GM12875 (cell line): ENCODE measurements at regions not wholly inside any gene's neighbourhood (a gene's known extent, or its start where the extent isn't known, plus 50 kb on each side); places are given as distances from the start of the nearest gene placed in this dataset.

Source experiments
- H3K4me3 ChIP-seq: one replicate; pipeline ENCODE4 v1.5.1; 2011; ENCODE audit warnings: low read depth, low read length, control low read depth
- TF ChIP-seq, protein P1 (sequence below): IDR thresholded peaks from 2 replicates; pipeline ENCODE4 v1.5.1; 2011; ENCODE audit warnings: low read depth, mild to moderate bottlenecking, control low read depth, inconsistent platforms, low read length, moderate library complexity, borderline replicate concordance; ENCODE audit not compliant: insufficient read depth

GRCh38 chr3:59407425-59407824 lies 357.6 kb upstream of the CFAP20DC start:
- TF ChIP-seq, protein P1, sequence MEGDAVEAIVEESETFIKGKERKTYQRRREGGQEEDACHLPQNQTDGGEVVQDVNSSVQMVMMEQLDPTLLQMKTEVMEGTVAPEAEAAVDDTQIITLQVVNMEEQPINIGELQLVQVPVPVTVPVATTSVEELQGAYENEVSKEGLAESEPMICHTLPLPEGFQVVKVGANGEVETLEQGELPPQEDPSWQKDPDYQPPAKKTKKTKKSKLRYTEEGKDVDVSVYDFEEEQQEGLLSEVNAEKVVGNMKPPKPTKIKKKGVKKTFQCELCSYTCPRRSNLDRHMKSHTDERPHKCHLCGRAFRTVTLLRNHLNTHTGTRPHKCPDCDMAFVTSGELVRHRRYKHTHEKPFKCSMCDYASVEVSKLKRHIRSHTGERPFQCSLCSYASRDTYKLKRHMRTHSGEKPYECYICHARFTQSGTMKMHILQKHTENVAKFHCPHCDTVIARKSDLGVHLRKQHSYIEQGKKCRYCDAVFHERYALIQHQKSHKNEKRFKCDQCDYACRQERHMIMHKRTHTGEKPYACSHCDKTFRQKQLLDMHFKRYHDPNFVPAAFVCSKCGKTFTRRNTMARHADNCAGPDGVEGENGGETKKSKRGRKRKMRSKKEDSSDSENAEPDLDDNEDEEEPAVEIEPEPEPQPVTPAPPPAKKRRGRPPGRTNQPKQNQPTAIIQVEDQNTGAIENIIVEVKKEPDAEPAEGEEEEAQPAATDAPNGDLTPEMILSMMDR, result no peak
- no peak overlapping the region for H3K4me3 ChIP-seq

GRCh38 chr3:59406943-59407342 lies 357.1 kb upstream of the CFAP20DC start:
- no peak overlapping the region for H3K4me3 ChIP-seq
- TF ChIP-seq, protein P1, result no peak

GRCh38 chr3:59404851-59405250 lies 355.0 kb upstream of the CFAP20DC start:
- TF ChIP-seq, protein P1, result no peak
- H3K4me3 ChIP-seq, result no peak overlapping the region

DNA sequence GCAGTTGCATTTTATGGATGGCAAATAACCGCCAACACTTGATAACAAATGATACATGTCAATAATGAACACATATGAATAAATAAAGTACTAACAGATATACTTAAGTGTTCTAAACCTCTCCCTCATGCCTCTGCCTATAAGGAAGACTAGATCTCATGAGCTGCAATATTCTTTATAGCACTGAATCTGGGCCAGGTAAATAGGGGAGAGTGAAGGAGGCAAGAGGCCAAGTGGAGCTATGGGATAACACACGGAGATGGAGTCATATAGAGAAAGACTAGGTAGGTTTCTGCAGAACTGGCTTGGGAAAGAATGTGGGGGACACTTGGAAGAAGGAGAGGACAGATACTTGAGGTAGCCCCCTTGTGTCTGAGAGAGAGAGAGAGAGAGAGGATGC lies 354.2 kb upstream of the CFAP20DC start:
- no peak overlapping the region for H3K4me3 ChIP-seq
- TF ChIP-seq, protein P1, result no peak

GRCh38 chr3:59401924-59402323 lies 352.1 kb upstream of the CFAP20DC start:
- TF ChIP-seq, protein P1, result no peak
- H3K4me3 ChIP-seq, result no peak overlapping the region

DNA sequence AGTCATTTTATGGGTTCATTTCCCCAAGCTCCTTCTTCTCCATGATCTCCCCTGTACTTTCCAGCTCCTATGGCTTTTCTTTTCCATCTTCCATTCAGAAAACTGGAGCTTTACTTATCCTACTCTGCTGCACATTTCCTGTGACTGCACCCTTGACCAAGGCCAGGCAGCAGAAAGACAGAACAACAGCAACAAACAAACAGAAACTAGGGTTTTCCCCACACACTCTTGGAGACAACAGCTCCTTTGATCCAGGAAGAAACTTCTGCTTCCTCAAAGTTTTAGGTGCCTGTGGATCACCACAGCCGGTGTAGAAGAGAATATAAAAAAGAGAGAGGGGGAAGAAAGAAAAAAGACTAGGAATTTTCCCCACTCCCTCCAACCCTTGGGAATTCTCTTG lies 342.3 kb upstream of the CFAP20DC start:
- H3K4me3 ChIP-seq, result no peak overlapping the region
- TF ChIP-seq, protein P1, result no peak

DNA sequence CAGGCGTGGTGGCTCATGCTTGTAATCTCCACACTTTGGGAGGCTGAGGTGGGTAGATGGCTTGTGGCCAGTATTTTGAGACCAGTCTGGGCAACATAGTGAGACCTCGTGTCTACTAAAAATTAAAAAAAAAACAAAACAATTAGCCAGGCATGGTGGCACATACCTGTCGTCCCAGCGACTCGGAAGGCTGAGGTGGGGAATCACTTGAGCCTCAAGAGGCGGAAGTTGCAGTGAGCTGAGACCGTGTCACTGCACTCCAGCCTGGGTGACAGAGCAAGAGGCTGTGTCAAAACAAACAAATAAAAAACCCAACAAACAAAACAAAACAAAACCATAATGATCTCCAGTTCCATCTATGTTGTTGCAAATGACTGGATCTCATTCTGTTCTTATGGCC lies 341.3 kb upstream of the CFAP20DC start:
- H3K4me3 ChIP-seq, result no peak overlapping the region
- TF ChIP-seq, protein P1, result no peak
